Heart left ventricle (tissue), 16 donors: ENCODE measurements at regions not wholly inside any gene's neighbourhood (a gene's known extent, or its start where the extent isn't known, plus 50 kb on each side); places are given as distances from the start of the nearest gene placed in this dataset.
"Not testable (repeated sequence)": the region's sequence is repeated elsewhere in the genome, so short reads cannot be mapped to it uniquely, and the experiment has no call there.

Source experiments
- ATAC-seq, 4 donors: fragments of 200-7000 bp; cut with Tn5 transposase; one replicate each; pipeline ENCODE4 v1.9.1; 2020 to 2022; ENCODE audit warnings: moderate library complexity in 4 of 4, mild to moderate bottlenecking in 3 of 4, moderate number of reproducible peaks in 1 of 4
- DNase-seq, 5 donors: peaks; one replicate each; pipeline ENCODE4 v3.0.0-alpha.2; 2020
- H3K27ac ChIP-seq, 12 donors: fragments of 200-600 bp; sonication (generic) in 4 of 12; one replicate each; pipeline versions ENCODE4 v1.5.0 to v1.8.0; 2016 to 2022; ENCODE audit warnings: mild to moderate bottlenecking in 2 of 12
- H3K27me3 ChIP-seq, 9 donors: fragments of 200-600 bp; sonication (generic) in 2 of 9; one replicate each; pipeline versions ENCODE4 v1.5.1 to v1.8.0; 2016 to 2022; ENCODE audit warnings: mild to moderate bottlenecking in 3 of 9
- H3K36me3 ChIP-seq, 9 donors: fragments of 200-600 bp; sonication (generic) in 2 of 9; one replicate each; pipeline versions ENCODE4 v1.5.0 to v1.8.0; 2018 to 2022; ENCODE audit warnings: mild to moderate bottlenecking in 2 of 9
- H3K4me1 ChIP-seq, 12 donors: fragments of 200-600 bp; sonication (generic) in 4 of 12; one replicate each; pipeline versions ENCODE4 v1.5.0 to v1.8.0; 2016 to 2022; ENCODE audit warnings: mild to moderate bottlenecking in 3 of 12
- H3K4me3 ChIP-seq, 12 donors: fragments of 200-600 bp; sonication (generic) in 4 of 12; one replicate each; pipeline versions ENCODE4 v1.5.0 to v1.8.0; 2017 to 2022; ENCODE audit warnings: mild to moderate bottlenecking in 9 of 12, moderate library complexity in 4 of 12
- H3K9me3 ChIP-seq, 12 donors: fragments of 200-600 bp; sonication (generic) in 4 of 12; one replicate each; pipeline versions ENCODE4 v1.5.0 to v1.8.0; 2016 to 2022; ENCODE audit warnings: mild to moderate bottlenecking in 1 of 12
- POLR2A ChIP-seq, 2 donors: fragments of 450-650 bp; IDR thresholded peaks; one replicate each; pipeline ENCODE4 v1.6.1; 2017; ENCODE audit warnings: antibody characterized with exemption in 2 of 2, mild to moderate bottlenecking in 2 of 2, moderate library complexity in 2 of 2
- WGBS, 4 donors: extraction: QIAGEN DNeasy Blood & Tissue Kit in 2 of 4; methylation state at CpG; one replicate each; pipeline versions ENCODE4 v1.1.5 to v1.1.7; 2013 to 2018; 5-methylcytosine and 5-hydroxymethylcytosine counted together
- intact Hi-C, 10 donors: fragments of 100-400 bp; cut with DNase I; formaldehyde crosslinking; loops; one replicate each; pipeline versions ENCODE4 v1.11.1 to v1.14.2; 2022
- TF ChIP-seq, protein P1 (sequence below), 12 donors: fragments of 200-600 bp; sonication (generic) in 4 of 12; IDR thresholded peaks; one replicate each; pipeline versions ENCODE4 v1.5.0 to v1.8.0; 2018 to 2022; ENCODE audit warnings: antibody characterized with exemption in 12 of 12, mild to moderate bottlenecking in 5 of 12
- donor health status: ischemic (EF 13 %, LVEDD 7.1; RV severe dilation, severe dysfunction).
- donor health status: healthy with polysubstance abuse.
- donor health status: DM: no; HTN: yes; CAD: no.
- donor health status: DM: no; HTN: no; CAD: no.
- donor health status: ischemic (EF 25% LVEDD 6.9; RV normal size, moderate dysfunction).
- donor health status: ischemic (EF 25% LVEDD 5.7; RV mildly dilated, moderate dysfunction).
- donor health status: healthy.
- donor health status: DM: yes; HTN: yes; CAD: no.
- donor health status: ischemic (EF 35%, LVEDD 5.7; RV mildly dilated, moderate dysfunction).
- donor health status: nonischemic (EF 11% LVEDD 7.7; RV severe dilation, severe dysfunction).
- donor health status: DM: yes; HTN: yes; CAD: no.
- donor health status: PGD.
- donor health status: ischemic (EF 29% LVEDD 5.4; RV normal size, mild dysfunction).
- donor health status: nonischemic (EF 23%, LVEDD 6.1; RV moderate dilation, normal function).

DNA sequence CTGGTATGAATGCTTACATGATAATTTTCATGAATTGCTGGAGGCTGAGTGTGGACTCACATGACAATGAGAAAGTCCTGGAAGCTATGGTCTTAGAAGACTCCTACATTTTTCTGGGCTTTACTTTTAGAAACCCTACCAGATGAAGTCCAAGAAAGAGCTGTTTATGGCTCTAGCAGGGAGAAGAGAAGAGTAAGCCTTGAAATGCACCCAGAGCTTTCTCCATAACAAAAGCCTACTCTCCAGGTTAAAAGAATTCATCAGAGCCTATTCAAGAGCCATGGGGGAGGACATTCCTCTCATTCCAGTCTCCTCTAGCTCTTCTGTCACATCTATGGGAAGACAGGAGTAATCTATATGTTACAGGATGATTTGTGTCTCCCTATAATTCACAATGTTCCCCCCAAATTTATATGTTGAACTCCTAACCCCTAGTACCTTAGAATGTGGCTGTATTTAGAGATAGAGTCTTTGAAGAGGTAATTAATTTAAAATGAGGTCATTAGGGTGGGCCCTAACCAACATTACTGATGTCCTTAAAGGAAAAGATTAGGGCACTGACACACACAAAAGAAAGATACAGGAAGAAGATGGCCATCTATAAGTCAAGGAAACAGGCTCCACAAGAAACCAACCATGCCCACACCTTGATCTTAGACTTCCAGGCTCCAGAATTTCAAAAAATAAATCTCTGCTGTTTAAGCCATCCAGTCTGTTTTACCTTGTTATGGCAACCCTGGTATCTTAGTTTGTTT lies 193.8 kb upstream of the PTER start:
- intact Hi-C loops = no loop called here
- Histone ChIP-seq H3K9me3 (peaks cover 0 to 7% (median 0%) of the 10 kb centered on the region in 12 donors), H3K27ac (no peak overlapping the region), H3K36me3 (no peaks in the 10 kb centered on the region), H3K27me3 (peaks cover 0 to 4% (median 0%) of the 10 kb centered on the region in 9 donors), H3K4me1 (no peaks in the 10 kb centered on the region), H3K4me3 (no peak overlapping the region)
- no peak for ATAC-seq
- TF ChIP-seq, protein P1, sequence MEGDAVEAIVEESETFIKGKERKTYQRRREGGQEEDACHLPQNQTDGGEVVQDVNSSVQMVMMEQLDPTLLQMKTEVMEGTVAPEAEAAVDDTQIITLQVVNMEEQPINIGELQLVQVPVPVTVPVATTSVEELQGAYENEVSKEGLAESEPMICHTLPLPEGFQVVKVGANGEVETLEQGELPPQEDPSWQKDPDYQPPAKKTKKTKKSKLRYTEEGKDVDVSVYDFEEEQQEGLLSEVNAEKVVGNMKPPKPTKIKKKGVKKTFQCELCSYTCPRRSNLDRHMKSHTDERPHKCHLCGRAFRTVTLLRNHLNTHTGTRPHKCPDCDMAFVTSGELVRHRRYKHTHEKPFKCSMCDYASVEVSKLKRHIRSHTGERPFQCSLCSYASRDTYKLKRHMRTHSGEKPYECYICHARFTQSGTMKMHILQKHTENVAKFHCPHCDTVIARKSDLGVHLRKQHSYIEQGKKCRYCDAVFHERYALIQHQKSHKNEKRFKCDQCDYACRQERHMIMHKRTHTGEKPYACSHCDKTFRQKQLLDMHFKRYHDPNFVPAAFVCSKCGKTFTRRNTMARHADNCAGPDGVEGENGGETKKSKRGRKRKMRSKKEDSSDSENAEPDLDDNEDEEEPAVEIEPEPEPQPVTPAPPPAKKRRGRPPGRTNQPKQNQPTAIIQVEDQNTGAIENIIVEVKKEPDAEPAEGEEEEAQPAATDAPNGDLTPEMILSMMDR (IDR thresholded peaks at IDR 0.05) = no peak
- no peak for TF ChIP-seq POLR2A (IDR thresholded peaks at IDR 0.05)
- no peak for DNase-seq

DNA sequence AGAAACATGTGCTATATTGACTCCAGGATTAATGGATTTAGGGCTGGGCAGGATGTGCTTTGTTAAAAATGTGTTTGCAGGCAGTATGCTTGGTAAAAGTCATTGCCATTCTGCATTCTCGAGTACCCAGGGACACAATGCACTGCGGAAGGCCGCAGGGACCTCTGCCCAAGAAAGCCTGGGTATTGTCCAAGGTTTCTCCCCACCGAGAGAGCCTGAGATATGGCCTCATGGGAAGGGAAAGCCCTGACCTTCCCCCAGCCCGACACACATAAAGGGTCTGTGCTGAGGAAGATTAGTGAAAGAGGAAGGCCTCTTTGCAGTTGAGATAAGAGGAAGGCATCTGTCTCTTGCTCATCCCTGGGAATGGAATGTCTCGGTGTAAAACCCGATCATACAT lies 186.7 kb upstream of the PTER start:
- DNase-seq, ATAC-seq, H3K4me3 ChIP-seq, H3K27ac ChIP-seq, H3K36me3 ChIP-seq, H3K4me1 ChIP-seq, H3K27me3 ChIP-seq, intact Hi-C loops: not testable (repeated sequence)
- 29 to 40% (median 33%) methylated on average over 6 to 7 of the region's 7 CpGs for WGBS, 4 donors
- peaks cover 0 to 26% (median 0%) of the 10 kb centered on the region in 12 donors for H3K9me3 ChIP-seq

DNA sequence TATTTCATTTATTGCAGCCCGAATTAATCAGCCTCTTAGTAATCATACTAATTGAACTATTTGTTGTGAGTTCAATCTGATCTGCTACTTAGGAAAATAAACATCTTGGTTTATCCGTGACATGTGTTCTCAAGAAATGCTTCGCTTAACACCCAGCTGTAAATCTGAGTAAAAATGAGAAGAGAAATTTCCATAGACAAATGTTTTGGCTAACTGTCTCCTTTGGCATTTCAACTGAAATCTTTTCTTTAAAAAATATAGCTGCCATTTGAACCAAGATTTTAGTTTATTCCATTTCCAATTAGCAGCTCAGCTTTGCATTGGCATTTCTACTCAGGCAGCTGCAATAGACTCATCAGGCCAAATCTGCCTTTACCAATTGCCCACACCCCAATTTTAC lies 180.5 kb upstream of the PTER start:
- Histone ChIP-seq H3K4me1 (no peaks in the 10 kb centered on the region), H3K27me3 (no peaks in the 10 kb centered on the region), H3K36me3 (no peaks in the 10 kb centered on the region), H3K4me3 (no peak overlapping the region), H3K27ac (no peak overlapping the region), H3K9me3 (peaks cover 0 to 26% (median 0%) of the 10 kb centered on the region in 12 donors)
- TF ChIP-seq, protein P1 (IDR thresholded peaks at IDR 0.05) = no peak
- no peak for TF ChIP-seq POLR2A (IDR thresholded peaks at IDR 0.05)
- intact Hi-C loops = no loop called here
- DNase-seq = no peak
- 85 to 92% (median 87%) methylated on average over 3 of the region's 3 CpGs for WGBS, 4 donors
- no peak for ATAC-seq

GRCh38 chr10:16258291-16259040 lies 178.3 kb upstream of the PTER start:
- intact Hi-C loops = no loop called here
- H3K4me3 ChIP-seq = no peak overlapping the region
- peaks cover 0 to 13% (median 0%) of the 10 kb centered on the region in 12 donors for H3K9me3 ChIP-seq
- ATAC-seq (no peak), DNase-seq (no peak)
- no peaks in the 10 kb centered on the region for H3K4me1 ChIP-seq
- H3K27me3 ChIP-seq = no peaks in the 10 kb centered on the region
- WGBS, 4 donors = 62 to 69% (median 64%) methylated on average over 6 of the region's 6 CpGs
- no peak for TF ChIP-seq POLR2A (IDR thresholded peaks at IDR 0.05)
- TF ChIP-seq, protein P1 (IDR thresholded peaks at IDR 0.05) = no peak
- no peaks in the 10 kb centered on the region for H3K36me3 ChIP-seq
- no peak overlapping the region for H3K27ac ChIP-seq
